ENCODE measurements at regions not wholly inside any gene's neighbourhood (a gene's known extent, or its start where the extent isn't known, plus 50 kb on each side); places are given as distances from the start of the nearest gene placed in this dataset.

GRCh38 chr11:79966592-79966991 lies 525.8 kb upstream of the TENM4 start:
- H3K9me3 ChIP-seq = no peaks in the 10 kb centered on the region
- H3K27ac ChIP-seq = no peak overlapping the region
- DNase-seq = no peak
- intact Hi-C loops (cut with DNase I; ENCODE audit: low total_unique reads) = no loop called here
- H3K27me3 ChIP-seq = no peaks in the 10 kb centered on the region
- peaks cover 0 to 10% of the 10 kb centered on the region in 2 donors for H3K4me1 ChIP-seq
- H3K4me3 ChIP-seq = no peak overlapping the region
- ATAC-seq = no peak
- in situ Hi-C loops (cut with MboI; ENCODE audit: low sequenced_read_pairs in 4 of 4) = no loop called here
- H3K36me3 ChIP-seq = no peaks in the 10 kb centered on the region
- TF ChIP-seq POLR2A (IDR thresholded peaks at IDR 0.05) = no peak
- TF ChIP-seq, protein P1, sequence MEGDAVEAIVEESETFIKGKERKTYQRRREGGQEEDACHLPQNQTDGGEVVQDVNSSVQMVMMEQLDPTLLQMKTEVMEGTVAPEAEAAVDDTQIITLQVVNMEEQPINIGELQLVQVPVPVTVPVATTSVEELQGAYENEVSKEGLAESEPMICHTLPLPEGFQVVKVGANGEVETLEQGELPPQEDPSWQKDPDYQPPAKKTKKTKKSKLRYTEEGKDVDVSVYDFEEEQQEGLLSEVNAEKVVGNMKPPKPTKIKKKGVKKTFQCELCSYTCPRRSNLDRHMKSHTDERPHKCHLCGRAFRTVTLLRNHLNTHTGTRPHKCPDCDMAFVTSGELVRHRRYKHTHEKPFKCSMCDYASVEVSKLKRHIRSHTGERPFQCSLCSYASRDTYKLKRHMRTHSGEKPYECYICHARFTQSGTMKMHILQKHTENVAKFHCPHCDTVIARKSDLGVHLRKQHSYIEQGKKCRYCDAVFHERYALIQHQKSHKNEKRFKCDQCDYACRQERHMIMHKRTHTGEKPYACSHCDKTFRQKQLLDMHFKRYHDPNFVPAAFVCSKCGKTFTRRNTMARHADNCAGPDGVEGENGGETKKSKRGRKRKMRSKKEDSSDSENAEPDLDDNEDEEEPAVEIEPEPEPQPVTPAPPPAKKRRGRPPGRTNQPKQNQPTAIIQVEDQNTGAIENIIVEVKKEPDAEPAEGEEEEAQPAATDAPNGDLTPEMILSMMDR (IDR thresholded peaks at IDR 0.05 in 4 of 5, conservative IDR thresholded peaks at IDR 0.05 in 1 of 5) = no peak

GRCh38 chr11:79963856-79964645 lies 523.2 kb upstream of the TENM4 start:
- H3K9me3 ChIP-seq = peaks cover 0 to 3% (median 0%) of the 10 kb centered on the region in 3 donors
- TF ChIP-seq, protein P1 (IDR thresholded peaks at IDR 0.05 in 4 of 5, conservative IDR thresholded peaks at IDR 0.05 in 1 of 5) = no peak
- TF ChIP-seq POLR2A (IDR thresholded peaks at IDR 0.05) = no peak
- H3K27me3 ChIP-seq = no peaks in the 10 kb centered on the region
- DNase-seq (no peak), ATAC-seq (no peak)
- intact Hi-C loops (cut with DNase I; ENCODE audit: low total_unique reads) = no loop called here
- peaks cover 0 to 10% of the 10 kb centered on the region in 2 donors for H3K4me1 ChIP-seq
- peak overlapping the region in 1 of 4 donors; percentile 21 for H3K27ac ChIP-seq
- no peaks in the 10 kb centered on the region for H3K36me3 ChIP-seq
- in situ Hi-C loops (cut with MboI; ENCODE audit: low sequenced_read_pairs in 4 of 4) = no loop called here
- peak overlapping the region in 2 of 4 donors; percentile 4 to 20 for H3K4me3 ChIP-seq

GRCh38 chr11:79960461-79960860 lies 519.6 kb upstream of the TENM4 start:
- peaks cover 0 to 10% of the 10 kb centered on the region in 2 donors for H3K4me1 ChIP-seq
- in situ Hi-C loops (cut with MboI; ENCODE audit: low sequenced_read_pairs in 4 of 4) (no loop called here), intact Hi-C loops (cut with DNase I; ENCODE audit: low total_unique reads) (no loop called here)
- H3K27me3 ChIP-seq = no peaks in the 10 kb centered on the region
- H3K4me3 ChIP-seq = no peak overlapping the region
- H3K9me3 ChIP-seq = peaks cover 0 to 3% (median 0%) of the 10 kb centered on the region in 3 donors
- no peaks in the 10 kb centered on the region for H3K36me3 ChIP-seq
- H3K27ac ChIP-seq = no peak overlapping the region
- no peak for ATAC-seq
- no peak for DNase-seq
- TF ChIP-seq, protein P1 (IDR thresholded peaks at IDR 0.05 in 4 of 5, conservative IDR thresholded peaks at IDR 0.05 in 1 of 5) = no peak
- no peak for TF ChIP-seq POLR2A (IDR thresholded peaks at IDR 0.05)

DNA sequence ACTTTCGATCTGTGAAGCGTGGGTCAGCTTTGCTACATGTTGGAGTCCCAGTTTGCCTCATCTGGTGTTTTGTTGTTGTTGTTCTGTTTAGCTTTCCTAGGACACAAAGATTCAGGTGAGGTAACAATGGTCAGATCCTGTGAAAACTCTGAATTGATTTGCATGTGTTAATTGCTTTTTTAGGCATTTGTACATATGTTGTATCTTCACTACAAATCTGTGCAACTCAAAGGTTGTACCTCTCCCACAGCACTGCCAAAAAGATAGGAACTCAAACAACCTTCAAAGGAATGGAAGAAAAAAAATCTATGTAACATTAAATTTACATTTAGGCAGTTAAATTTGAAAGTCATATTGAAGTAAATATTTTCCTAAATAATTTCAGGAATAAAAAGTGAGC lies 518.5 kb upstream of the TENM4 start:
- Histone ChIP-seq H3K4me3 (no peak overlapping the region), H3K27ac (no peak overlapping the region), H3K4me1 (peaks cover 0 to 6% of the 10 kb centered on the region in 2 donors), H3K9me3 (peaks cover 0 to 3% (median 0%) of the 10 kb centered on the region in 3 donors), H3K36me3 (no peaks in the 10 kb centered on the region), H3K27me3 (no peaks in the 10 kb centered on the region)
- in situ Hi-C loops (cut with MboI; ENCODE audit: low sequenced_read_pairs in 4 of 4) (no loop called here), intact Hi-C loops (cut with DNase I; ENCODE audit: low total_unique reads) (no loop called here)
- DNase-seq = no peak
- no peak for ATAC-seq
- TF ChIP-seq, protein P1 (IDR thresholded peaks at IDR 0.05 in 4 of 5, conservative IDR thresholded peaks at IDR 0.05 in 1 of 5) = no peak
- TF ChIP-seq POLR2A (IDR thresholded peaks at IDR 0.05) = no peak

All from gastrocnemius medialis (tissue), 4 donors.